Renal cortex interstitium (tissue), 11 donors: ENCODE measurements at regions not wholly inside any gene's neighbourhood (a gene's known extent, or its start where the extent isn't known, plus 50 kb on each side); places are given as distances from the start of the nearest gene placed in this dataset.

Source experiments
- DNase-seq, 11 donors: peaks; one replicate each; pipeline ENCODE4 v3.0.0-alpha.2; 2013; ENCODE audit warnings: low read depth in 9 of 11, low spot score in 4 of 11; ENCODE audit errors: extremely low read depth in 1 of 11

- no peak for DNase-seq
Observed at GRCh38 chr18:47323158-47323557, 71.7 kb upstream of the SKOR2 start.

- no peak for DNase-seq
Observed at GRCh38 chr18:47321815-47322214, 70.4 kb upstream of the SKOR2 start.

- DNase-seq, result no peak
Observed at GRCh38 chr18:47317824-47318508, 66.5 kb upstream of the SKOR2 start.

- DNase-seq, result no peak
Observed at GRCh38 chr18:47316924-47317323, 65.5 kb upstream of the SKOR2 start.

GRCh38 chr18:47313901-47314300 lies 62.4 kb upstream of the SKOR2 start:
- DNase-seq, result no peak

- no peak for DNase-seq
Observed at GRCh38 chr18:47311585-47311984, 60.1 kb upstream of the SKOR2 start.
